ENCODE measurements at regions not wholly inside any gene's neighbourhood (a gene's known extent, or its start where the extent isn't known, plus 50 kb on each side); places are given as distances from the start of the nearest gene placed in this dataset.
"Not testable (repeated sequence)": the region's sequence is repeated elsewhere in the genome, so short reads cannot be mapped to it uniquely, and the experiment has no call there.

DNA sequence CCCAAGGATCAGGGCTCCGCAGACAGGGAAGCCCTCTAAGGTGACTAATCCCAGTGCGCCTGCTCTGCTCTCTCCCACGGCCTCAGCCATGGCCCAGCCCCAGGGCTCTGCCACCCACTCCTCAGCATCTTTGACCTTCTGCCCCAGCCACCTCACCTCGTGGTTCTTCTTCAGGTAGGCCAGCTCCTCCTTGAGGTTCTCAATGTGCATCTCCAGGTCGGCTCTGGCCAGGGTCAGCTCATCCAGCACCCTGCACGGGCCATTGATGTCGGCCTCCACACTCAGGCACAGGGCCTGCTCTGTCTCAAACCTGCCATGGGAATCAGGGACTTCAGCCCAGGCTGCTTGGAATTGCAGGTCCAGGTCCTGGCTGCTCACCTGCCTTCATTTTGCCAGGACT lies 128.4 kb downstream of the TNFRSF13B start:
- DNase-seq (ENCODE audit: low read depth); H3K4me3 ChIP-seq (ENCODE audit: low read depth, low read length): not testable (repeated sequence)

- not testable (repeated sequence) for H3K4me3 ChIP-seq (ENCODE audit: low read depth, low read length); DNase-seq (ENCODE audit: low read depth)
These were observed 129.6 kb downstream of the TNFRSF13B start for GRCh38 chr17:16842346-16842745.

- not testable (repeated sequence) for DNase-seq (ENCODE audit: low read depth); H3K4me3 ChIP-seq (ENCODE audit: low read depth, low read length)
These were observed 130.0 kb downstream of the TNFRSF13B start for GRCh38 chr17:16841896-16842295.

DNA sequence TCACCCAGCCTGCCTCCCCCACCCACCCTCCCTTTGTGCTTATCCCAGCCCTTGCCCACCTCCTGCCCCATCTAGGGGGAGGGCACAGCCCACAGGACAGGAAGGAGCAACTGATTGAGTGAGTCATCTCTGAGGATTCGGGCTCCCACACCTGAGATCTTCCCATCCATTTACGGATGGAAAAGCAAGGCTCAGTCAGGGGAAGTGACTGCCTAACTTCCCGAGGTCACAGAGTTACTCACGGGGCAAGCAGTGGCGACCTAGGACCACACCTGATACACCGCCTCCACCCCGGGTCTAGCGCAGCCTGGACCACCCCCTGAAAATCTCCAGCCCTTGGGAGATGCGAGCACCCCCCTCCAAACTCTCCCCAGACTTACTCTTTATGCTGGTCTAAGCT lies 131.7 kb downstream of the TNFRSF13B start:
- H3K4me3 ChIP-seq (ENCODE audit: low read depth, low read length); DNase-seq (ENCODE audit: low read depth): not testable (repeated sequence)

- H3K4me3 ChIP-seq (ENCODE audit: low read depth, low read length); DNase-seq (ENCODE audit: low read depth): not testable (repeated sequence)
These were observed 132.4 kb downstream of the TNFRSF13B start for GRCh38 chr17:16839242-16840175.

GRCh38 chr17:16838795-16839194 lies 133.1 kb downstream of the TNFRSF13B start:
- DNase-seq (ENCODE audit: low read depth) = not testable (repeated sequence)

DNA sequence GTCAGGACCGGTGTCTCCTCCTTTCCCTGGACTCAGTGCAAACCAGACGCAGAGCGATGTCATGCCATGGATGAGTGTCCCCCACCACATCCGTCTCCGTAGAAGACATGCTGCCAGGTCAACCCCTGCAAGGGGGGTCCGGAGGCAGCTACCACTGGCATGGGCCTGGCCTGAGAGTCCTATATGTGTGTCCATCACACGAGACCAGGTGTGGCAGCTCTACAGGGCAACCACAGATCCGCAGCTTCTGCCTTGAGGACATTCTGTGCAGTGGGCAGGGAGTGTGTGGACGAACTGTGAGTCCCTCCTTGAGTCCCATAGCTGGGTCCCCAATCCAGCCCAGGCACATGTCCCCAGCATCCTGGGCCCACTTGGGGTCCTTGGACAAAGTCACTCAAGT lies 133.6 kb downstream of the TNFRSF13B start:
- not testable (repeated sequence) for DNase-seq (ENCODE audit: low read depth); H3K4me3 ChIP-seq (ENCODE audit: low read depth, low read length)

More at GRCh38 chr17:16838795-16839194, 133.1 kb downstream of the TNFRSF13B start:
- not testable (repeated sequence) for H3K4me3 ChIP-seq (ENCODE audit: low read depth, low read length)

DNA sequence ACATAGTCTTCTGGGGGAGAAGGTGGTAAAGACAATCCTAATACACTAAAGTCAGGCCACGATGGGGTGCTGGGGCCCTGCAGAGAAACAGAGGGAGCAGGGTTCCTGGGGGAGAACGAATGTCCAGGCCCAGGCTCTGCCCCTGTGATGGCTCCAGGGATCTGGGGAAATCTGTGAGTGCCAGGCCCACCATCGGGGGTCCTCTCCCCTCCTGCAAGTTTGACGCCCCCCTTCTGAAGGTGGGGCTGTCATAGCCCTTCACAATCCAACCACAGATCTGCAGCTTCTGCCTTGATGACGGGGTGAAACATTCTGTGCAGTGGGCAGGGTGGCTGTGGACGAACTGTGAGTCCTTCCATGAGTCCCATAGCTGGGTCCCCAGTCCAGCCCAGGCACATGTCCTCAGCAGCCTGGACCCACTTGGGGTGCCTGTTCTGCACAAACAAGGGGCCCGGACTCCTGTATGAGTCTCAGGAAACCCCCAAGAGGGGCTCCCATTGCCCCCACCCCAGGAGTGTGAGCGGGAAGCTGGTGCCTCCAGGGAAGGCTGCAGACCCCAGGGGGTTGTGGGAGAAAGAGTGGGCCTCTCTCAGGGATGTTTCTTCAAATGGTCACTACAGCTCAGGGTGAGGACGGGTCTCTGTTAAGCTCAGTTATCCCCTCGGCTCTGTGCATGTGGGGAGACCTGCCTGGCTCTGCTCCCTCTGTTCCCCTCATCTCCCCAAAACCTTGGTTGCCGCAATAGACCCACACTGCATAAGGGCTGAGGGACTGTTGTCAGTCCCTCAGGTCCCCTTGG lies 134.3 kb downstream of the TNFRSF13B start:
- not testable (repeated sequence) for DNase-seq (ENCODE audit: low read depth); H3K4me3 ChIP-seq (ENCODE audit: low read depth, low read length)

DNA sequence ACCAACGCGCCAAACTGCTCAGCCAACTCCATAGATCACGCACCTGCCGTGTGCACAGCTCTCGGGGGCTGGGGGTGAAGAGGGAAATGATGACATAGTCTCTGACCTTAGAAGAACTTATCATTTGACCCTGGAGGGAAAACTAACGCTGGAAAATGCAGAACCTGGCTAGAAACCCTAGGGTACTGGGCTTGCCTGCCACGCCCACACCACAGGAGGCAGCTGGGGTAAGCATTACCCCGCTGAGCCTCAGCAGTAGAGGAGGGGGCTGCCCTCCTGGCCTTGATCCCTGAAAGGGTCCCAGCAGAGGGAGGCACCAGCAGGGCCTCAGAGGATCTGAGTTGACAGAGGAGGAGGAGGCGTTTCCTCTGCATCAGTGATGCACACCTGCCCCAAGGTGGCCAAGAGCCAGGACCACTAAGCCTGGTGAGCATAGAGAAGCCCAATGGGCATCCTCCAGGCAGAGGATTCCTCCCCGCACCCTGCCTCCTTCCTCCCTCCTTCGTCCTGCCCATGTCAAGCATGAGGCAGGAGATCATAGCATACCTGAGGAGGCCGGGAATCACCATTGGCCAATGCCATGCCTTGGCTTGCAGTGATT lies 135.5 kb downstream of the TNFRSF13B start:
- not testable (repeated sequence) for DNase-seq (ENCODE audit: low read depth); H3K4me3 ChIP-seq (ENCODE audit: low read depth, low read length)

- H3K4me3 ChIP-seq (ENCODE audit: low read depth, low read length); DNase-seq (ENCODE audit: low read depth): not testable (repeated sequence)
These were observed 138.4 kb downstream of the TNFRSF13B start for GRCh38 chr17:16833517-16833916.

- not testable (repeated sequence) for H3K4me3 ChIP-seq (ENCODE audit: low read depth, low read length); DNase-seq (ENCODE audit: low read depth)
These were observed 139.1 kb downstream of the TNFRSF13B start for GRCh38 chr17:16832853-16833252.

DNA sequence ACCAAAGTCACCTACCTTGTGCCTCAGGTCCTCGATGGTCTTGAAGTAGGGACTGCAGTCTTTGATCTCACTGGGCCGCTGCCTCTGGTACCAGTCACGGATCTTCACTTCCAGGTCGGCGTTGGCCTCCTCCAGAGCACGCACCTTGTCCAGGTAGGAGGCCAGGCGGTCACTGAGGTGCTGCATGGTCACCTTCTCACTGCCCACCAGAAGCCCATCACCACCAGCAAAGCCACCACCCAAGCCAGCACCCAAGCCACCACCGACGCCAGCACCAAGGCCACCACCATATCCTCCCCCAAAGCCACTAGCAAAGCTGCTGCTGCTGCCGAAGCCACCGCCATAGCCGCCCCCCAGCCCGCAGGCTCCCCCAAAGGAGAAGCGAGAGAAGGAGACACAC lies 139.7 kb downstream of the TNFRSF13B start:
- not testable (repeated sequence) for DNase-seq (ENCODE audit: low read depth)

DNA sequence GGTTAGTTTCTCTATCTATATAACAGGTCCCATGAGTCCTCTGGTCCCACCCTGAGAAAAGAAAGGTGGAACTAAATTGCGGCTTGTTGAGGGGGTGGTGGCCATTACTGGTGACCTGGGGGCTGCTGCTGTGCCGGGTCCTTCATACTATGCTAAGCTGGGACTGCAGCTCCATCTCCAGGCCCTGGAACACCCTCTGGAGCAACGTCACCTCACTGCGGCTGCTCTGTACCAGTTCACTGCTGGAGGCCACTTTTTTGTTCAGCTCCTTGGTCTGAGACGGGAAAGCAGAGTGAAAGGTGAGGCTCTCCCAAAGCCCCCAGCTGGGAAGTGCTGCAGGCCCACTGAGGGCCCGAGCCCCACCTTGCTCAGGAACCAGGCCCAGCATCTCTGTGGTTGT lies 140.7 kb downstream of the CCDC144A start:
- H3K4me3 ChIP-seq (ENCODE audit: low read depth, low read length); DNase-seq (ENCODE audit: low read depth): not testable (repeated sequence)

More for the DNA sequence above, 139.7 kb downstream of the TNFRSF13B start:
- H3K4me3 ChIP-seq (ENCODE audit: low read depth, low read length) = not testable (repeated sequence)

DNA sequence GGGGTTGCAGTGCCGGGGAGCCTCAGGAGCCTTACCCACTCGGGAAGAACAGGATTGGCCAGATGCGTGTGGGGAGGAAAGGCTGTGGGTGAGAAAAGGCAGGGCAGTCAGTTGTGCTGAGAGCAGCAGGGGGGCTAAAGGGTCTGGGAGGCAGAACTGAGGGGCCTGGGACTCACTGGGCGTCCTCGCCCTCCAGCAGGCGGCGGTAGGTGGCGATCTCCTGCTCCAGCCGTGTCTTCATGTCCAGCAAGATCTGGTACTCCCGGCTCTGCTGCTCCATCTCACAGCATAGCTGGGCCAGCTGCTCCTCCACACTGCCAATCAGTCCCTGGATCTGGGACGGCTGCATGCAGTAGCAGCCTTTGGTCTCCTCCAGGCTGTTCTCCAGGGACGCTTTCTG lies 140.2 kb downstream of the CCDC144A start:
- not testable (repeated sequence) for DNase-seq (ENCODE audit: low read depth); H3K4me3 ChIP-seq (ENCODE audit: low read depth, low read length)

Data from epithelial cell of proximal tubule (primary cell).